ENCODE measurements at regions not wholly inside any gene's neighbourhood (a gene's known extent, or its start where the extent isn't known, plus 50 kb on each side); places are given as distances from the start of the nearest gene placed in this dataset.
"Not testable (repeated sequence)": the region's sequence is repeated elsewhere in the genome, so short reads cannot be mapped to it uniquely, and the experiment has no call there.

DNA sequence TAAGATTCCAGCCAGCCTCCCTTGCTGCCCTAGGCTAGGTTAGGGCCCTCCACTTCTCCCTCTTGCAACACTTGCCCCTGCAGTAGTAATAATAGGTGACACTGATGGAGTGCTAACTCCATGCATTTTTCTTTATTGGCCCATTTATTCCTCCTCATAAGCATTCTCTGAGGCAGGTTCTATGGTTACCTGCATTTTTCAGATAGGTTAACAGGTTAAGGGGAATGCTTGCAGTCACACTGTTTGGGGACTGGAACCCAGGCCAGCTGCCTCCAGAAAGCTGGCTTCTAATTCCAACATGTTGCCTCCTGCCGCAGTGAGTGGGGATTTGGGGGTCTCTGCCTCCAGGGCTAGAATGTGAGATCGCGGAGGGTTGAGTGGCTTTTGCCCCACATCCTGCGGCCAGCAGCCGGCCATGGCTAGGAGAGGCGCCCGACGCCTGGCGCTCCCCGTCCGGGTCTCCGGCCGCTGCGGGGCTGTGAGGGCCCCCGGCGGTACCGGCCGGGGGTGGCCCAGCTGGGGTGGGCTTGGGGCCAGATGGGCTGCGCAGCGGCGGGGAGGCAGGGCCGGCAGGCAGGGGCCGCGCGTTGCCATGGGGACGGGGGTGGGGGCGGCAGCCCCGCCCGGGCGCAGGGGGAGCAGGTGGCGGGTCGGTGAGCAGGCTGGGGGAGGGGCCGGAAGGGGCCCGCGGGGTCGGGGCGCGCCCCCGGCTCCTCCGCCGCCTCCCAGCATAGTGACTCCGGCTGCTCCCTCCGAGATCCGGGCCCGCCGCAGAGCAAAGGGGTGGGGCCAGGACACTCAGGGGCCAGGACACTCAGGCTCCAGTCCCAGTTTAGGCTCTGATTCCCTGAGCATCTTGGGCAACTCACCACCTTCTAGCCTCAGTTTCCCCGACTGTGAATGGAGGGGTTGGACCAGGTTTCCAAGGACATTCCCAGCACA lies 68.4 kb upstream of the SSBP3 start:
- DNase-seq (ENCODE audit: low read depth in 2 of 3, low spot score in 1 of 3): no peak

DNA sequence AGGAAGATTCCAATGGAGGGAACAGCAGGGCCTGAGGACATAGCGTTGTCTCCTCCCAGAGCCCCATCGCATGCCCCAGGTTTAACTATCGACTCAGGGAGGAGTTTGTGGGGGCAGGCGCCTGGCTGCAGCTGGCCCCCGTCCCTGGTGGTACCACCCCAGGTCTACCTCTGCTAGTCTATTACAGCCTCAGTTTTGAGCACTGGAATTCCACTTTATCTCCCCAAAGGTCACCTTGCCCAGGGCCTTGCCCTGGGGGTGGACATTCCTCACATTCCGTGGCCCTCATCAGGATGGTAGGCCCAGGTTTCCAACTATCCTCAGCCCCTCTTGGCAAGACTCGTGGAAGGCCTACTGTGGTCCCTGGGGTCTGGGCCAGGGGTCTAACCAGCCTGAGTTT lies 65.4 kb upstream of the SSBP3 start:
- no peak for DNase-seq (ENCODE audit: low read depth in 2 of 3, low spot score in 1 of 3)

DNA sequence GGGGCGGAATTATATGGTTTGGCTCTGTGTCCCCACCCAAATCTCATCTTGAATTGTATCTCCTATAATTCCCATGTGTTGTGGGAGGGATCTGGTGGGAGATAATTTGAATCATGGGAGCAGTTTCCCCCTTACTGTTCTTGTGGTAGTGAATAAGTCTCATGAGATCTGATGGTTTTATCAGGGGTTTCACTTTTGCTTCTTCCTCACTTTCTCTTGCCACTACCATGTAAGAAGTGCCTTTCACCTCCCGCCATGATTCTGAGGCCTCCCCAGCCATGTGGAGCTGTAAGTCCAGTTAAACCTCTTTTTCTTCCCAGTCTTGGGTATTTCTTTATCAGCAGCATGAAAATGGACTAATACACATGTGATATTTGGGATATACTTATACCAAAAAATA lies 63.2 kb upstream of the SSBP3 start:
- not testable (repeated sequence) for DNase-seq (ENCODE audit: low read depth in 2 of 3, low spot score in 1 of 3)

GRCh38 chr1:54468288-54469084 lies 62.3 kb upstream of the SSBP3 start:
- DNase-seq (ENCODE audit: low read depth in 2 of 3, low spot score in 1 of 3): not testable (repeated sequence)

GRCh38 chr1:54465351-54465811 lies 59.2 kb upstream of the SSBP3 start:
- DNase-seq (ENCODE audit: low read depth in 2 of 3, low spot score in 1 of 3): no peak

GRCh38 chr1:54464477-54465146 lies 58.4 kb upstream of the SSBP3 start:
- no peak for DNase-seq (ENCODE audit: low read depth in 2 of 3, low spot score in 1 of 3)

GRCh38 chr1:54464031-54464476 lies 57.9 kb upstream of the SSBP3 start:
- DNase-seq (ENCODE audit: low read depth in 2 of 3, low spot score in 1 of 3): no peak

DNA sequence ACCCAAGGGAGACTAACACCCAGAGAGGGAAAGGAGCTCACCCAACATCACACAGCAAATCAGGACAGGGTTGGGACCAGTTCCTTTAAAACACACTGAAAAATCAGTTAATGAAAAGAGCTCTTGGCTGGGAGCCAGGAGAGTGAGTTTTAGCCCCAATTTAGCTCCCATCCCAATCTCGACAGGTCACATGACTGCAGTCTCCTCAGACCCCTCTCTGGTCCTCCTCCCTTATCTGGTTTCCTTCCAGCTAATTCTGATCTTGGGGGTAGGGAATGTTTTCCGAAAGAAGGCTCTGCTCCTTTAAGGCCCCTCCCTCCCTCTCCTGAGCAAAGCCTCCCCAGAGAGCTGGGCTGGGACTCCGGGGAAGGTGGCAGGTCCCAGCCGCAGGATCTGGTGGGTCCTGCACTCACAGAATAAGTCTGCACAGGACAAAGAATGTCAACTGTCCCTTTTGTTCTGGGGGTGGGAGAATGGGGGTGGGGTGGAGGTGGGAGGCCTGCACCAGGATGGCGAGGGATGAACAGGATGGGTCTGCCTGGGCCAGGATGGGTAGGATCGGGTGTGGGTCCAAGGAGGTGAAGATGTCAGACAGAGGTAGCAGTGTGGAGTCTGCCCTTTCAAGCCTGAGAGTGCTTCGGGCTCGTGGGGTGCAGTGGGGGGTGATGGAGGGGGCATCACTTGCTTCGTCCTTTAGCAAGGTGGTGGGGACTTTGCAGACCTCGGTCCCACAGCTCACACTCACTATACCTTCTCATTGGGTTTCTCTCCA lies 57.3 kb upstream of the SSBP3 start:
- no peak for DNase-seq (ENCODE audit: low read depth in 2 of 3, low spot score in 1 of 3)

DNA sequence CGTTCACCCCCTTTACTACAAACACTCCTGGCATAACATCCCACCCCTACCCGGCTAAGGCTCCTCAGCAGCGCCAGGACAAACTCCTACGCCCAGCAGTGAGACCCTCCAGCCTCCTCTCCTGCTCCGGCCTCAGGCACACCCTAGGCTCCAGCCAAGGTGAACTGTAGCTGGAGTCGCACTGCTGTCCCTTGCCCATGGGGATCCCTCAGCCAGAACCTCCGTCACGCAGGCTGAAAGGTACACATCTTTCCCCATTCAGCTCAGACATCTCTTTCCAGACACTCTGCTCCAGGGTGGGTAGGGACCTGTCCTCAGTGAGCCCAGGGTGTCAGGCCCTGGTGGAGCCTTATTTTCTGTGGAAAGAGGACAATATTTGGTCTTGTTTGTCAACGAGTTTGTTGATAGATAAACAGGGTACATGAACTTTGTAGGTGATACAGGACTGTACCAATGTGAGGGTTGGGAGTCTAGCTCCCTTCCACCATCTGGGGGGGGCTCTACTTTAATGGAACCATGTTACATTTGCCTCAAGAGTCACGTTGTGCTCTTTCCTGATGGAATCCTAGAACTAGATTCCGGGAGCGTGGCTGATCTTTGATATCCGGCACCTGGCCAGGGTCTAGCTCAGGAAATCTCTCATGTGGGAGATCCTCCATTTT lies 56.5 kb upstream of the SSBP3 start:
- no peak for DNase-seq (ENCODE audit: low read depth in 2 of 3, low spot score in 1 of 3)

GRCh38 chr1:54461731-54462596 lies 55.8 kb upstream of the SSBP3 start:
- DNase-seq (ENCODE audit: low read depth in 2 of 3, low spot score in 1 of 3): no peak

GRCh38 chr1:54460861-54461387 lies 54.7 kb upstream of the SSBP3 start:
- DNase-seq (ENCODE audit: low read depth in 2 of 3, low spot score in 1 of 3): no peak

- DNase-seq (ENCODE audit: low read depth in 2 of 3, low spot score in 1 of 3): no peak
Observed at GRCh38 chr1:54460351-54460750, 54.2 kb upstream of the SSBP3 start.

DNA sequence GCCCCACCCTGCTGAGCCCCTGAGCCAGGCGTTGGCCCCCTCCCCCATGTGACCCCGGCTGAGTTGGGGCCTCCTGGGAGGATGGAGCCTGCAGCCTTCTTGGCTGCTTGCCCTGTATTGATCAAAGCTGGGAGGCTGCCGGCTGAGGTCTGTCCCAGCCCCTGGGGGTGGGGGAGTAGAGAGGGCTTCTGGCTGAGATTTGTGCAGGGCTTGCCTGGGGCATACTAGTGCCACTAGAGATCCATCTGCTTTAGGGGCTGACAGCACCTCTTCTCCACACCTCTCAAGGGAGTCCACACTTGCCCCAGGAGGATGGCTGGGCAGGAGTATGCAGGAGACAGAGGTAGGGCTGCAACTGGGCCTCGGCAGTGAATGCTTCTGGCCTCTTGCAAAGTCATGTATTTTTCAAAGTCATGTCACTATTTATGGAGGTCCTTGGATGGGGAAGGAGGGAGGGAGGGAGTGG lies 53.6 kb upstream of the SSBP3 start:
- DNase-seq (ENCODE audit: low read depth in 2 of 3, low spot score in 1 of 3): no peak

- DNase-seq (ENCODE audit: low read depth in 2 of 3, low spot score in 1 of 3): no peak
Observed at GRCh38 chr1:54459140-54459539, 52.9 kb upstream of the SSBP3 start.

DNA sequence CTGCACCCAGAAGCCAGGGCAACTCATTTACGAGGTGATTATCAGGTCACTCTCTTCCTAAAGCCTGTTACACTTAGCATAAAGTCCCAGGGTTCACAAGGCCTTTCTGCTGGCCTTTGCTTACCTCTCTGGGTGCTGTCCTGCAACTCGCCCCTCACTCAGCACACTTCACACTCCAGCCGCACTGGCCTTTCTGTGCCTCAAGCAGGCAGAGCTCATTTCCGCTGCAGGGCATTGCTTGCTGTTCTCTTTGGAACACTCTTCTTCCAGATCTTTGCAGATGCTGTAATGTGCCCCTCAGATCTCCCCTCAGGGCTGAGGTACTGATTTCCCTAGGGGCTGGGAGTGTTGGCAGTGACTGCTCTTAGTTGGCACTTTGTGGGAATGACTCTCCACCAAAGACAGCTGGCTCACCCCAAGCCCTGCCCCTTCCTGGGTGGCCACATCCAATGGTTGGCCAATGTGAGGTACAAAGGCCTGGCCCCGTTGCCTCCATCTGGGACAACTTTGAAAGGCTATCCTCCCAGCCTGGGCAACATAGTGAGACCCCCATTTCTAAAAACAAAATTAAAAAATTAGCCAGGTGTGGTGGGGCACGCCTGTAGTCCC lies 50.8 kb upstream of the SSBP3 start:
- DNase-seq (ENCODE audit: low read depth in 2 of 3, low spot score in 1 of 3): no peak

DNA sequence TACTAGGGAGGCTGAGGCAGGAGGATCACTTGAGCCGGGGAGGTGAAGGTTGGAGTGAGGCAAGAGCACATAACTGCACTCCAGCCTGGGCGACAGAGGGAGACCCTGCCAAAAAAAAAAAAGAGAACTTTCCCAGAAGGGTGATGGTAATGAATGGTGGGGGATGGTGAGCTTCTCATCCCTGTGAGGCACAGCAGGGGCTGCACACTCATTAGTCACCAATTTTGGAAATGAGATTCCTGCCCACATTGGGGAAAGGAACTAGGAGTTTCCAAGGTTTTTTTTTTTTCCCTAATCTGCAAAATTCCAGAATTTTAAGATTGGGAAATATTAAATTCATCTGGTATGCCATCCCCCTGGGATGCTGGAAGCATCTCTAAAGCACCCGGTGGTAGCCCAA lies 50.2 kb upstream of the SSBP3 start:
- DNase-seq (ENCODE audit: low read depth in 2 of 3, low spot score in 1 of 3): no peak
